Endothelial cell of umbilical vein (primary cell): ENCODE measurements at regions not wholly inside any gene's neighbourhood (a gene's known extent, or its start where the extent isn't known, plus 50 kb on each side); places are given as distances from the start of the nearest gene placed in this dataset.

Source experiments
- BruUV-seq: library from RNA; stranded (reverse); fragments of 400-500 nt; replicated peaks from 2 replicates; lab custom pipeline; 2021; lab: Mats Ljungman, UMichigan
- CTCF ChIA-PET: fragments of 300-600, 350-600 bp; sonication (Branson Sonifier 250); formaldehyde crosslinking; loops from one replicate; lab custom pipeline; 2021; ENCODE audit warnings: antibody characterized with exemption, inconsistent platforms; lab: Charles Lee
- POLR2A ChIA-PET: fragments of 300-600, 350-600 bp; sonication (Branson Sonifier 250); formaldehyde crosslinking; loops from one replicate; lab custom pipeline; 2021; ENCODE audit warnings: antibody characterized with exemption, inconsistent platforms; lab: Charles Lee
- DNase-seq: peaks from one replicate; pipeline ENCODE4 v3.0.0-alpha.2; 2011; ENCODE audit warnings: low read depth, low spot score
- FAIRE-seq: peaks from 2 replicates; lab custom pipeline; 2011; peaks lifted over from hg19 to GRCh38; lab: Jason Lieb, UNC
- H2AFZ ChIP-seq: 2 replicates; pipeline ENCODE4 v1.6.0; 2012; ENCODE audit warnings: low read depth, low read length, control low read depth, inconsistent platforms
- H3K27ac ChIP-seq: 2 replicates; pipeline ENCODE4 v1.5.1; 2011; ENCODE audit warnings: low read depth, mild to moderate bottlenecking, control low read depth, low read length, moderate library complexity; ENCODE audit not compliant: insufficient read depth
- H3K27me3 ChIP-seq, 2 experiments: 2 replicates each; pipeline versions ENCODE4 v1.6.0 to v1.6.1; 2011; ENCODE audit warnings: low read length in 2 of 2, mixed read lengths in 1 of 2; ENCODE audit not compliant: control insufficient read depth in 2 of 2, insufficient read depth in 2 of 2
- H3K36me3 ChIP-seq, 2 experiments: 2 replicates in 1 of 2; 3 replicates in 1 of 2; pipeline ENCODE4 v1.5.1; 2011; ENCODE audit warnings: low read length in 2 of 2, mild to moderate bottlenecking in 1 of 2, moderate library complexity in 1 of 2; ENCODE audit not compliant: control insufficient read depth in 2 of 2, insufficient read depth in 2 of 2; ENCODE audit errors: extremely low read depth in 1 of 2
- H3K4me1 ChIP-seq: 3 replicates; pipeline ENCODE4 v1.5.1; 2011; ENCODE audit warnings: mild to moderate bottlenecking, low read length; ENCODE audit not compliant: control insufficient read depth, insufficient read depth; ENCODE audit errors: extremely low read depth
- H3K4me2 ChIP-seq: 2 replicates; pipeline ENCODE4 v1.6.1; 2011; ENCODE audit warnings: low read length, control low read depth, mixed read lengths; ENCODE audit not compliant: insufficient read depth
- H3K4me3 ChIP-seq, 3 experiments: fragments of 200-600 bp in 1 of 3; sonication (generic), shearing (Covaris generic) in 1 of 3; replicated peaks in 1 of 3; 2 replicates each; pipeline ENCODE4 v1.5.1; 2011 to 2016; ENCODE audit warnings: control low read depth in 3 of 3, low read length in 3 of 3, mild to moderate bottlenecking in 2 of 3, inconsistent platforms in 1 of 3, low read depth in 1 of 3, moderate library complexity in 1 of 3; ENCODE audit not compliant: insufficient read depth in 1 of 3
- H3K79me2 ChIP-seq: 2 replicates; pipeline ENCODE4 v1.6.0; 2012; ENCODE audit warnings: low read length, inconsistent platforms; ENCODE audit not compliant: control insufficient read depth, insufficient read depth
- H3K9ac ChIP-seq: replicated peaks from 2 replicates; pipeline ENCODE3; 2011; ENCODE audit warnings: low read length, control low read depth; ENCODE audit not compliant: insufficient read depth; ENCODE audit errors: extremely low read depth
- H3K9me1 ChIP-seq: replicated peaks from 3 replicates; pipeline ENCODE4 v1.6.0; 2011; ENCODE audit warnings: mild to moderate bottlenecking, low read length; ENCODE audit not compliant: control insufficient read depth, insufficient read depth; ENCODE audit errors: extremely low read depth
- H3K9me3 ChIP-seq: replicated peaks from 2 replicates; pipeline ENCODE4 v1.5.1; 2012; ENCODE audit warnings: low read length, inconsistent platforms; ENCODE audit not compliant: control insufficient read depth, insufficient read depth
- H4K20me1 ChIP-seq: replicated peaks from 2 replicates; pipeline ENCODE3; 2011; ENCODE audit warnings: mild to moderate bottlenecking, low read length; ENCODE audit not compliant: control insufficient read depth, insufficient read depth; ENCODE audit errors: extremely low read depth
- CTCF ChIP-seq, 2 donors: IDR thresholded peaks; 1 replicate in 1 of 2; 2 replicates in 1 of 2; pipeline ENCODE4 v1.5.1; 2011; ENCODE audit warnings: low read length in 2 of 2, mild to moderate bottlenecking in 2 of 2, moderate library complexity in 2 of 2, control low read depth in 1 of 2, inconsistent platforms in 1 of 2, low read depth in 1 of 2; ENCODE audit not compliant: insufficient read depth in 1 of 2; ENCODE audit errors: extremely low read depth in 1 of 2
- EZH2 ChIP-seq: IDR thresholded peaks from 2 replicates; pipeline ENCODE4 v1.6.1; 2012; ENCODE audit warnings: borderline replicate concordance, low read depth, mild to moderate bottlenecking, moderate library complexity, low read length, inconsistent platforms; ENCODE audit not compliant: severe bottlenecking
- FOS ChIP-seq: IDR thresholded peaks from 2 replicates; pipeline ENCODE4 v1.6.1; 2011; ENCODE audit warnings: mild to moderate bottlenecking, low read length, moderate library complexity, borderline replicate concordance; ENCODE audit not compliant: insufficient read depth
- GATA2 ChIP-seq: IDR thresholded peaks from 2 replicates; pipeline ENCODE4 v1.7.0; 2011; ENCODE audit warnings: low read depth, mild to moderate bottlenecking, moderate library complexity, mixed read lengths, low read length; ENCODE audit not compliant: insufficient read length, insufficient read depth
- JUN ChIP-seq: IDR thresholded peaks from 2 replicates; pipeline ENCODE4 v1.6.1; 2011; ENCODE audit warnings: borderline replicate concordance, low read depth; ENCODE audit not compliant: insufficient read length, insufficient read depth
- MAX ChIP-seq: IDR thresholded peaks from 2 replicates; pipeline ENCODE4 v1.6.1; 2011; ENCODE audit not compliant: insufficient read depth, insufficient read length
- MYC ChIP-seq: IDR thresholded peaks from one replicate; pipeline ENCODE4 v1.6.1; 2011; ENCODE audit warnings: mild to moderate bottlenecking, low read depth, low read length
- POLR2A ChIP-seq: IDR thresholded peaks from 2 replicates; pipeline ENCODE4 v1.6.1; 2012; ENCODE audit warnings: low read depth, mild to moderate bottlenecking, control low read depth, low read length
- POLR2AphosphoS5 ChIP-seq: IDR thresholded peaks from 2 replicates; pipeline ENCODE4 v1.6.1; 2012; ENCODE audit warnings: low read depth, mild to moderate bottlenecking, control low read depth, low read length, moderate library complexity; ENCODE audit not compliant: insufficient read depth
- dilution Hi-C: fragments of 300-500 bp; cut with MboI; formaldehyde crosslinking; loops from one replicate; pipeline ENCODE4 v1.15.0; 2019; ENCODE audit warnings: low sequenced_read_pairs; ENCODE audit not compliant: extremely low pct_ligation_motif_present
- intact Hi-C: fragments of 100-400 bp; cut with micrococcal nuclease; formaldehyde crosslinking; loops from one replicate; pipeline ENCODE4 v1.10.0; 2022

- TF ChIP-seq POLR2AphosphoS5 (no peak), POLR2A (no peak), MAX (no peak), MYC (no peak), FOS (no peak), JUN (no peak), EZH2 (no peak), CTCF (IDR thresholded peaks at IDR 0.05; ENCODE audit: extremely low read depth in 1 of 2, insufficient read depth in 1 of 2, low read depth in 1 of 2, low read length in 2 of 2) (no peak), GATA2 (no peak)
- H4K20me1 ChIP-seq, result no peaks in the 10 kb centered on the region
- no TSS peak for BruUV-seq
- H2AFZ ChIP-seq, result no peak overlapping the region
- no peak overlapping the region for H3K27ac ChIP-seq
- no peak overlapping the region for H3K4me2 ChIP-seq
- H3K9me3 ChIP-seq, result peaks cover 7% of the 10 kb centered on the region
- dilution Hi-C loops, result no loop called here
- H3K79me2 ChIP-seq, result no peaks in the 10 kb centered on the region
- H3K9ac ChIP-seq, result no peak overlapping the region
- no peaks in the 10 kb centered on the region for H3K9me1 ChIP-seq
- no peaks in the 10 kb centered on the region for H3K4me1 ChIP-seq
- DNase-seq (no peak), FAIRE-seq (no peak)
- H3K27me3 ChIP-seq, result no peaks in the 10 kb centered on the region
- ChIA-PET CTCF (no interaction called here), POLR2A (no interaction called here)
- intact Hi-C loops, result no loop called here
- H3K4me3 ChIP-seq, result no peak overlapping the region
- no peaks in the 10 kb centered on the region for H3K36me3 ChIP-seq
Observed at GRCh38 chr15:91435113-91435512, 335.1 kb downstream of the SV2B start.
